ENCODE measurements at regions not wholly inside any gene's neighbourhood (a gene's known extent, or its start where the extent isn't known, plus 50 kb on each side); places are given as distances from the start of the nearest gene placed in this dataset.

DNA sequence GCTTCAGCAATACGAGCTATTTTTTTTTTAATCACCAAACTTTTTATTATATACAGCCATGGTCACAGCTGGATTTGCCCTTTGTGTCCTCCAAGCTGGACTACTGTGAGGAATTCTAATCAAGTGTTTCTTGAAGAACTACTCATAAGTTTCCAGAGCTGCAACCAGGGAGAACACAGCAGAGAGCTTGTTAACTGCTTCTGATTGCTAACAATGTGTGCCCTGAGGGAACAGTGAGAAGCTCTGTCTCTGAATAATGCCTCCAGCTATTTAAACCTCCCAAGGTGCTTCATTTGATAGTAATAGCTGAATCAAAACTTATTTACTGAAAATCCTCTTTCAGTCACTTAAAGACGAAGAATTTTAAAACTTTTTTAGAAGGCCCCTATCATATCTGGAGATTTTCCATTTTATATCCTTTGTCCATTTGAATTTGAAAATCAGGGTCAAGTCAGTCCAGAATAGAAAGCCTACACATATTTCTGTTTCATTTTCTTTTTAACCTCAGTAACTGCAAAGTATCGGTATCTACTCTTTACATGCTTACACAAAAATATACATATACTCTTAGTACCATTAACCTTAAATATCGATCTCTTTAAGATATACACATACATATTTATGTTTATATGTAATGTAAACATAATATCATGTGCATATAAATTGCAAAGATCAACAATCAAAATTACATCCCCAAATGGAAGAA is 1024.2 kb downstream of the GRM8 start:
- TF ChIP-seq, protein P1, sequence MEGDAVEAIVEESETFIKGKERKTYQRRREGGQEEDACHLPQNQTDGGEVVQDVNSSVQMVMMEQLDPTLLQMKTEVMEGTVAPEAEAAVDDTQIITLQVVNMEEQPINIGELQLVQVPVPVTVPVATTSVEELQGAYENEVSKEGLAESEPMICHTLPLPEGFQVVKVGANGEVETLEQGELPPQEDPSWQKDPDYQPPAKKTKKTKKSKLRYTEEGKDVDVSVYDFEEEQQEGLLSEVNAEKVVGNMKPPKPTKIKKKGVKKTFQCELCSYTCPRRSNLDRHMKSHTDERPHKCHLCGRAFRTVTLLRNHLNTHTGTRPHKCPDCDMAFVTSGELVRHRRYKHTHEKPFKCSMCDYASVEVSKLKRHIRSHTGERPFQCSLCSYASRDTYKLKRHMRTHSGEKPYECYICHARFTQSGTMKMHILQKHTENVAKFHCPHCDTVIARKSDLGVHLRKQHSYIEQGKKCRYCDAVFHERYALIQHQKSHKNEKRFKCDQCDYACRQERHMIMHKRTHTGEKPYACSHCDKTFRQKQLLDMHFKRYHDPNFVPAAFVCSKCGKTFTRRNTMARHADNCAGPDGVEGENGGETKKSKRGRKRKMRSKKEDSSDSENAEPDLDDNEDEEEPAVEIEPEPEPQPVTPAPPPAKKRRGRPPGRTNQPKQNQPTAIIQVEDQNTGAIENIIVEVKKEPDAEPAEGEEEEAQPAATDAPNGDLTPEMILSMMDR (IDR thresholded peaks at IDR 0.05): no peak
- TF ChIP-seq POLR2A (IDR thresholded peaks at IDR 0.05): no peak
